ENCODE measurements at regions not wholly inside any gene's neighbourhood (a gene's known extent, or its start where the extent isn't known, plus 50 kb on each side); places are given as distances from the start of the nearest gene placed in this dataset.

DNA sequence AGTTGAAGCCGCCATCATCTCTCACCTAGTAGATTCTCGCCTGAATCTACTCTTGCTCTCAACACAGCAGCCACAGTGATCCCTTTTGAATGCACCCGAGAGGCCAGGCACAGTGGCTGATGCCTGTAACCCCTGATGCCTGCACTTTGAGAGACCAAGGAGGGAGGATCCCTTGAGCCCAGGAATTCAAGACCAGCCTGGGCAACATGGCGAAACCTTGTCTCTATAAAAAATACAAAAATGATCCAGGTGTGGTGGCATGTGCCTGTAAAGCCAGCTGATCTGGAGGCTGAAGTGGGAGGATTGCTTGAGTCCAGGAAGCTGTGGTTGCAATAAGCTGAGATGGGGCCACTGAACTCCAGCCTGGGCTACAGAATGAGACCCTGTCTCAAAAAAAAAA, 60.3 kb upstream of the EML4 start:
- no peak for DNase-seq (ENCODE audit: low spot score)
- intact Hi-C loops (cut with DNase I), result loop anchor here in 1 of 2 donors (10.0 kb wide), 1 partner anchor 126 kb away; no protein-coding TSS in a partner anchor

DNA sequence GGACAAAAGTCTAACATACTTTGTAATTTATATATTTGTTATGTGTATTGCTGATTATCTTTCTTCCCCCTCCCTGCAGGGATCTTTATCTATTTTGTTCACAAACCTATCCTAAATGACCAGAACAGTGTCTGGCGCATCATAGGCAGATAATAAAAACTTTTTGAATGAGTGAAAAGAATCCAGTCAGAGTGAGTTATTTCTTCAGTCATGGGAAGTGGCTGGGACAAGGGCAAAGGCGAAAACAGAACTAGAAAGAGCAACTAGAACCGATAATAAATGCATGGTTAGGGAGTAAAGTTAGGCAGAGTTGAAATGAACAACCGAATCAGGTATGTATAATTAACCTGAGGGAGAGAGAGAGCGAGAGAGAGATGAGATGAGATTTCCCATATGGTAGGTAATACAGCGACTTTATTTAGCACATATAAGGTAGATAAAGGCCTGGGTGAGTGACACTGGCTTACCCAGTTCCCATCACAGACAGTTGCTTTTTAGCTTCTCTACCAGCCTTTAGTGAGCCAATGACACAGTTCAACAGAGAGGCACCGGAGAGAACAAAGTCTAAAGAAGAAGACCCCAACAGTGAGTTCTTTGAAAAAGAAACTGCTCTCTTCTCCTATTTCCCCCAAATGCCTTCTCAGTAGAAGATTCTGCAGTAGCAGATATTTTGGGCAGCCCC, 59.1 kb upstream of the EML4 start:
- intact Hi-C loops (cut with DNase I), result loop anchor here in 1 of 2 donors (10.0 kb wide), 1 partner anchor 125 kb away; no protein-coding TSS in a partner anchor
- DNase-seq (ENCODE audit: low spot score), result no peak

DNA sequence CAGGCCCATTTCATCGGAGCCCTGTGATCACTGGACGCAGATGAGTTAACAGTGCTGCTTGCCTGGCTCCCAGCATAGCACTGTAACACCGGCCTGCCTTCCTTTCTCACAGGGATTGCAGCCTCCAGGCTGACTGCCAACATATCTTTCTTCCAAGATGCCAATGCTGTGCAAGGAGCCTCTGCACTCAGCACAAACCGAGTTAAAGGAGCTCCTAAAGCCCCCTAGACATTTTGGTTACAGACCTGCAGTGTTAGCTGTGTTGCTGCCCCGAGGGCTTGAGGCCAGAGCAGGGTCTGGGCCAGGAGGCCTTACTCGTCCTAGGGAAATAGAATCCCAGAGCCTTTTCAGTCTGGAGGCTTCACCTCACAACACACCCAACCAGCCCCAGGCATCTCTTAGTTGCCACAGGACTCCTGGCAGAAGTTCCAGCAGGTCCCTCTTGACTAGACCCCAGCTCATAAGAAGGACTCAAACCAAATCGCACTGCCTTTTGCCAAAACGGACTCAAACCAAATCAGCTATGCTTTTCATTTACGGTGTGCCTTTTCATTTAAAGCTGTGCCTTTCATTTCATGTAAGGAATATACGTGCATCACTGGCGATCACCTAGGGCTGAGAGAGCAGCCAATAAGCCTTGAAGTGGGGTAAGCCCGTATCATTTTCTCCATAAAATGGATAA, 58.4 kb upstream of the EML4 start:
- DNase-seq (ENCODE audit: low spot score), result no peak
- intact Hi-C loops (cut with DNase I), result no loop called here

DNA sequence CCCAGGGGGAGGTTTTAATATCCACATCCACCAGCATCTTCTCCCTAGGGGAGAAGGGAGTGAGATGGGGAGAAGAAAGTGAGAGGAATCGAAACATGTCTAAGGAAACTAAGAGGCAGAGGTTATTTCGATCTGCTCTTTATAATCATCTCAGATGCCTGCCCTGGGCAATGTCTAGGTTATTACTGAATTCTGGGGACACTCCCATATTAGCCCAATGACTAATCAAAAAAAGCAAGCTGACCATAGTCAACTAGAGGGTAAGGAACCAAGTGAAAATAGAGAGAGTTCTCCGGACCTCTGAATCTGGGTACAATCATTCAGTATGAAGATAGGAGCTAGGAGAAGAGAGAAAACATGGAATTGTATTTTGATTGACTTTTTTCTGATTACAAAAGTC, 56.7 kb upstream of the EML4 start:
- no peak for DNase-seq (ENCODE audit: low spot score)
- intact Hi-C loops (cut with DNase I), result no loop called here

DNA sequence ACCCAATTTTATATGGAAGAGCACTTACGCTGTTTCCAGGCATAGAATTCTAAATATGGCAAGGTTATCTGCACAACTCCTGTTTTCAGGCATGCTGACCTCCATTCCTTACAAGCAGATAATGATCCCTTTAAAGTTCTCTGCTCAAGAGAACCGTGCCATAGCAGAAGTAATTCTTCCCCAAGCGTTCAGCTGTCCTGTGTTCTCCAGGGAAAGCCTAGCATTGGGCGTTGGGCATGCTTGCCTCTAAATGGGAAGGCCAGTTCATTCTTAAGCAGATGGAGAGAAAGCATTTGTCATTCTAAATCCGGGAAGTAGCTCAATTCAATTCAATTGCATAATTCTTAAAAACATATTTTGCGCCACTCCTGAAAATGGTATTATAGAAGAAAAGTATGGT, 55.7 kb upstream of the EML4 start:
- intact Hi-C loops (cut with DNase I), result no loop called here
- no peak for DNase-seq (ENCODE audit: low spot score)

DNA sequence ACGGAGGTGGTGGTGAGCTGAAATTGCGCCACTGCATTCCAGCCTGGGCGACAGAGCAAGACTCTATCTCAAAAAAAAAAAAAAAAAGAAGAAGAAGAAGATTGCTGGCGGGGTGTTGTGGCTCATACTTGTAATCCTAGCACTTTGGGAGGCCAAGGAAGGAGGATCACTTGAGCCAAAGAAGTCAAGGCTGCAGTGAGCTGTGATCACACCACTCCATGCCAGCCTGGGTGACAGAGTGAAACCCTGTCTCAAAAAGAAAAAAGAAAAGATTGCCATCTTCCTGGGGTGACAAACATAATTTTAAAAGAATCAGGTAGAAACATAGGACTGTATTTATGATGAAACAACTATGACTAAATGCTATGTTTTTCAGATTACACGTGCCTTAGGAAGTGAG, 55.1 kb upstream of the EML4 start:
- intact Hi-C loops (cut with DNase I), result no loop called here

DNA sequence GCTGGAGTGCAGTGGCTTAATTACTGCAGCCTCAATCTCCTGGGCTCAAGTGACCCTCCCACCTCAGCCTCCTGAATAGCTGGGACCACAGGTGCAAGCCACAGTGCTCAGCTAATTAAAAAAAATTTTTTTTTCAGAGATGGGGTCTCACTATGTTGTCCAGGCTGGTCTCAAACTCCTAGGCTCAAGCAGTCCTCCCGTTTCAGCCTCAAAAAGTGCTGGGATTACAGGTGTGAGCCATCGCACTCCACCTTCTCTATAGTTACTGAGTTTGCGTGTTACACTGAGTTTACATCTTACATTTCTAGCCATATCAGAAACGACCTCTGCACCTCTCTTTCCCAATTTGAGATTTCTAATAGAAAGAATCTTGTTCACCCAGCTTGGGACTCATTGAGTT, 53.6 kb upstream of the EML4 start:
- DNase-seq (ENCODE audit: low spot score), result no peak
- intact Hi-C loops (cut with DNase I), result no loop called here

More for the DNA sequence above, 55.1 kb upstream of the EML4 start:
- DNase-seq (ENCODE audit: low spot score), result no peak

DNA sequence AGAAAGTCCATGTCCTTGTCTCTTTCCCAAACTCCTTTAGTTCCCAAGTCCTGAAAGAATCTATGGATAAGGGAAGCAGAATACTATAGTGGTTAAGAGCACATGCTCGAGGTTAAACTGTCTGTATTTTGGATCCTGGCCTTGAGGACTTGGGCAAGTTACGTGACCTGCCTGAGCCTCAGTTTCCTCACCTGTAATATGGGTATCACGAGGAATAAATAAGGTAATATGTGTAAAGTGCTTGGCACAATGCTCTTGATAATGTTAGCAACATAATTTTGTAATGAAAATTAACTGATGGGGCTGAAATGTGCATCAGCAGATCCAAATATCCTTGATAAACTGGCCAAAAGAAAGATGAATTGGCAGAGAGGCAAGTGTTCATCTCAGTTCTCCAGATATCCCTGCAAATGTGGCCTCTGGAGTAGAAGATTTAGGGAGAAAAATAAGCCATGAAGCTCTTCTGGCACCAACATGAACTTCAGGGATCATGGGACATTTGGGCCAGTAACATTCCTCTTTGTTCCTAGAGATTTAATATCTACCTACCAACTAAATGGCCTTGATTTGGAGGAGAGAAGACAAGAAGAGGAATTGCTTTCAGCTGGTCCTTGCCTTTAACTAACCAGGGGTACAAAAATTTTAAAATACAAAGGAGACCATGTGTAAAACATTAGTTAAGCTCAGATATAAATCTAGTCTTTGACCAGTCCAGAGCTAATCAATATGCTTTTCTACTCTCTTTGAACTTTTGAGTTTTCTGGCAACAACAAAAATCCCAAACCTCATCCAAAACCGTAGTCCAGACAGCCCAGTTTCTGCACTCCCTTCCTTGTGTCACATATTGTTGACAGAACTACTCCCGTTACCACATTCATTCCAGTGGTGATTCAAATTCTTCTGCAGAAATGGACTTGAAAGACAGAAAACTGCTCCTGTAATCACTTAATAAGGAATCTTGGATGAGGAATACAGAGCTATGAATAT, 52.7 kb upstream of the EML4 start:
- intact Hi-C loops (cut with DNase I), result no loop called here
- no peak for DNase-seq (ENCODE audit: low spot score)

DNA sequence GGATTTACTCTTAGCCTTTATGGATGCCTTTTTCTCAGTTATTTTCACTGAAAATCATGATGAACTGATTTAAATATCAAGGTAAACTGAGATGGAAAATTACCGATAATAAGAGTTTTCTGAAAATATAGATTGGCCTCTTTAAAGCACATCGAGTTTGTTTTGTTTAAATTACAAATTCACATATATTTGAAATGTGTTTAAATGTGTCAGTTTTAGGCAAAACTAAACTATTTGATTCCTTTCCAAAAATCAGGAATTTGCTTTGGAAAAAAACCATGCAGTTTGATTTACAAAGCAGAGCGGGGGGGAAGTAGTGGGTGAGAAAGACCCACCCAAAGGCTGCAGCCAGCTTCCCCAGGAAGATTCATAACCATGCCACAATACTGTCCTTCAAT, 52.0 kb upstream of the EML4 start:
- intact Hi-C loops (cut with DNase I), result no loop called here
- no peak for DNase-seq (ENCODE audit: low spot score)

DNA sequence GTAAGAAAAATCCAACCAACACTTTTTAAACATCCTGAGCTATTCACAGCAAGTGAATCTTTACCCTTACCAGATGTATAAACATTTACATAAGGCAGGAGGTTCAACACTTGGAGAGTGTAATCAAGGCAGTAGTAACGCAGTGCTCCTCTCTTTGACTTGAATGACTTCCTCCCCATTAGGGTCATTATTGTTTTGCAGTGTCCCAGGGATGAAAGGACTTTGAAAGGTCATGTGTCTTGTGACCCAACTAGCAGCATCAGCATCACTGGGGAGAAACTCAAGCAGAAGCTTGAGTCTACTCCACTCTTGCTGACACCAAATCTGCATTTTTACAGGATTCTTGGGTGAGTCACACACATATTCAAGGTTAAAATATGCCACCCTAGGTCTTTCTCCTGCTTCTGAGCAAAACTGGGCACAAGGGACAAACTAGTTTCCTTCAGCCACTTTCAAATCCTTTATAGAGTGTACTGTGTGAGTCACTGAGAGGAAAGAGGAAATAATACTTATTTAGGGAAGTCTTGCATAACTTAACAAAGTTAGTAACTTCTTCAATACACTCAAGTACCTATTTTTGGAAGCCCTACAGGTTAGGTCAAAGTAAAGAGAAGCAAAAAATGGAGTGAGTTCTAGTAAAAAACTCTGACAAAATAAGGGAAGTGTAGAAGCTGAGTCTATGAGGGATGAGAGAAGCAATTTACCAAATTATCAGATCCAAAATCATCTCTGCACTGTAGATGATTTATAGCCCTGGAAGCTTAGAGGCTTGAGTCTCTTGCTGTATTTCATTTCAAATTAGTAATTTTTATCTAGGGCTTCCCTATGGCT, 51.0 kb upstream of the EML4 start:
- intact Hi-C loops (cut with DNase I), result no loop called here

DNA sequence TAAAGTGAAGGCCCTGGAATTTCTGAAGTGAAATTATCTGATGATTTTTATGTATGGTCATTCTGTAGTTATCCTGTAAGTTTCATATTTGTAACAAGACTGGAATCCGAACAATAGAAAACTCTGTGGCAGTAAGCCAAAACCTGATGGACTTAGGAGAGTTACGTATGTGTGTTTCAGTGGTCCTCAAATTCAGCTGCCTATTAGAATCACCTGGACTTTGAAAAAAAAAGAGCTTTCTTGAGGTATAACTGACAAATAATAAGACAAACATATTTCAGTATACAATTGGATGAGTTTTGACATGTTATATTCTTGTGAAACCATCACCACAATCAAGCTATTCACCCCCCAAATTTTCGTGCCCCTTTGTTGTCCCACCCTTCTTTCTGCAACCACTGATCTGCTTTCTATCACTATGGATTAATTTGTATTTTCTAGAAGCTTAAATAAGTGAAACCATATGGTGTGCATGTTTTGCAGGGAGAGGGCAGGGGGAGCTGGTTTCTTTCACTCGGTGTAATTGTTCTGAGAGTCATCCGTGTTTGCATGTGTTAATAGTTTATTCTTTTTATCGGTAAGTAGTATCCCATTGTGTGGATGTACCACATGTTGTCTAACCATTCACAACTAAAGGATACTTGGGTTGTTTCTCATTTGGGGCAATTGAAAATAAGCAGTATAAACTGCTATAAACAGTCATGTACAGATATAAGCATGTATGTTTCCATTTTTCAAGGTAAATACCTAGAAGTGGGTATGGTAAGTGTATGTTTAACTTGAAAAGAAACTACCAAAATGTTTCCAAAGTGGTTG, 50.2 kb upstream of the EML4 start:
- DNase-seq (ENCODE audit: low spot score), result no peak
- intact Hi-C loops (cut with DNase I), result no loop called here

More for the DNA sequence above, 51.0 kb upstream of the EML4 start:
- DNase-seq (ENCODE audit: low spot score), result no peak

All from posterior vena cava (tissue), 2 donors.